SKM-1 treated with dmso at 0.1 percent for 144 hours (cell line): ENCODE measurements at regions not wholly inside any gene's neighbourhood (a gene's known extent, or its start where the extent isn't known, plus 50 kb on each side); places are given as distances from the start of the nearest gene placed in this dataset.

Experiments
- DNase-seq: peaks from one replicate; lab custom pipeline; 2025; ENCODE audit not compliant: unreplicated experiment; lab: John Stamatoyannopoulos, UW

DNA sequence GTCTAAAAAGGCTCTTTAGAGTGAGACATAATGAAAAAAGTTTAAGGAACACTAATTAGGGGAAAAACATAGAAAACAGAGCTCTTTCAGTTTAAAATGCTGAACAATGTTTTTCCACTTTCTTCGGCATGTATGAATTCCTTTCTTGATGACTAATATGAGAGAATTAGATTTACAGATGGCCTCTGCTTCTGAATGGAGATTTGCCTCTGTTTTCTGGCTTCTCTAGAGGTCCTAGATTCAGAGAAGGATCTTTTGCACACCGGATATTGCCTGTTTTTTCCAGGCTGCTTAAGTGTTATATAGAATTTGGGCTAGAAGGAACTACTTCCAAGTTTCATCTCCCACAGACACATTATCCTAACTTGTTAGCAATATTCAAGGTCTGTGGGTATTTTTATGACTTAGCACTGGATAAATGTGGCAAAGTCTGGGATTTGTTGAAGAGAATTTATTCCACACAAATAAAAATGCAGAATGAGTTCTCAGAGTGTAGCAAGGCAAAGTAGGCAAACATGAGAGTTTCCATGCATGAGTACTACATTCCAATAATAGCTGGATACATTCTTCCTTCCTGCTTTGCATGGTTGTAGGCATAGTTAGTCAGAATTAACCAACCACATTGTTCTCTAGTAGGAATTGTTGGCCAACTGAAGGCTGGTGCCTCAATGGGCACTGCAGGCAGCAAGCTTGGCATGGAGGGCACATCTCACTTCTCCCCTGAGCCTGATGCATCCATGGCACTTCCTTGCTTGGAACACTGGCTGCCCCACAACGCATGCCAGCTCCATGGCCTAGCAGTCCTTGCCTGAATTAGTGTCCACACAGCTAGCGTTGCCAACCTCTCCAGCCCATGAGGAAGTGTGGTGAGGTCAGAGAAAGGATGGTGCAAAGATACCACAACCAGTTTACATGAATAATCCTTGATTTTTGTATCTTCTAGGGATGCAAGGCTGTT, 224.2 kb downstream of the CLIC5 start:
- DNase-seq, result no peak

DNA sequence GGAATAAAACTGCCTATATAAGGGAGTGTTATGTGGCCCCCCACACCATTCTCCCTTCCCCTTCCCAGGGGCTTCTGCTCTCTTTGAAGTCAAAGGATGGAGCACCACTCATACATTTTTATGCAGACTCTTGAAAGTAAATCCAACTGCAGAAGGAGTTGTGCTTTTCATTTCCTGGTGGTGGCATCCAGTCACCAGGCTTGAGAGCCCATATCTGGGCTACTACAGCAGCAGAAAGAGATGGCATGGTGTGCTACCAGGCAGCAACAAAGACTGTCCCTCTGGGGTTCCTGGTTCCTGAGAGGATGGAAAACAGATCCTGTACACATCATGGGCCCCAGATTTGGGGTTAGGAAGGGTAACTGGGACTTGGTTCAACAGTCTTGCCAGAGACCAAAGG, 226.4 kb downstream of the CLIC5 start:
- DNase-seq, result no peak

DNA sequence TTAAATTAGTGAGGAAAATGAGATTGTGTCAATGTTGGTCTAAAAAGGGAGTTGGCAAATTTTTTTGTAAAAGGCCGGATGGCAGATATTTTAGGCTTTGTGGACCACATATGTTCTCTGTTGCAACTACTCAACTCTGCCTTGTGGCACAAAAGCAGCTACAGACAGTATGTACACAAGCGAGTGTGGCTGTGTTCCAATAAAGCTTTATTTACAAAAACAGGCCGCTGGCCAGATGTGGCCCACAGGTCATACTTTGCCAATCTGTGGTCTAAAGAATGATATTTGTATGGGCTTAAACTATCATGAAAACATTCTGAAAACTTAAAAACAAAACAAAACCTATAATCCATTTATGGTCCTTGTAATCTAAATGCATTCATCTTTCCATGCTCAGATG, 228.3 kb downstream of the CLIC5 start:
- no peak for DNase-seq

DNA sequence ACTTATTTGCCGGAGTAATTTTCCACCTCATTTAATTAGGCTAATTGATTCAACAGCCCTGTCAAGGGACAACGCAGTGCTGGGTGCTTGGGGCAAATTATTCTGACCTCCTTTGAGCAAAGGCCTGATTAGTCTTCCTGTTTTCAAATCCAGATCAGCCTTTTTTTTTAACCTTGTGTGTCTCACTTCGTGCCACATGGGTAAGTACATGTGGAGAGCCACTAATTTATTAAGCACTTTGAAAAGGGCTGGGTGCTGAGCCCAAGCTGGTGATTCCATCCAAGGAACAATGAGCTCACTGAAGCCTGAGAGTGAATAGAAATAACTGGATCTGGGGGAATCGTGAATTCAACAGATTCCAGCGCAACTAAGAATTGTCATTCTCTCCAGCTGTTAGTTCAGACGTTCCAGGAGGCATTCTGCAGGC, 229.3 kb downstream of the CLIC5 start:
- DNase-seq, result no peak

DNA sequence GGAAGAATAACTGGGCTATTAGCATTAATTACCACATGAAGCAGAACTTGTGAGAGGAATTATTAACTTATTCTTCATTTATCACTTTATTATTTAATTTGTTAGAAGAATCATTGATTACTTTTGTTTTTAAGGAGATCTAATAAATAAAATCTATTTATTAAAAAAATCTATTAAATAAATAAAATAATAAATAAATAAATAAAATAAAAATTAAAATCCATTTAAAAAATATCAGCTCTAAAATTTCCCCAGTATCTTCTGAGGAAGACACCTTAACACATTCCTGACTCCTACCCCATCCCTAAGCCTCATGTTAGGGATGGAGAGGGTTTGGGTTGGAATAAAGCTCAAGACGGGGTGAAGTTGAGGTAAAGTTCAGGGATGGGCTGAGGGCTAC, 231.4 kb downstream of the CLIC5 start:
- no peak for DNase-seq

DNA sequence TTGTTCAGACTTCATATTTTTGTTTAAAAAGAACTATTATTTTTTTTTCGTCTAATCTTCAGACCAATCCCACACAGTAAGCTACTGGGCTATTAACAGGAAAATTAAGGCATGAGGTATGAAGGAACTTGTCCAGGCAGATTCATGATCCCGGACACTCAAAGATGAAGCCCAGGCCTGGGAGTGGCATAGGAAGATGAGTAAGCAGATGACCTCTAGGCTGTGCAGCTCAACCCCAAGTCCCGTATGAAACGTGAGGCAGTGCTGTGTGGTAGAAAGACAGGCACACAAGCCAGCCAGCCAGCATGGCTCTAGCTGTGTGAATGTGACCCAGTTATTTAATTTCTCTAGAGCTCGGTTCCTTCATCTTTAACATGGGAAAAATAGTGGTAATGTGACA, 231.9 kb downstream of the CLIC5 start:
- DNase-seq, result no peak

DNA sequence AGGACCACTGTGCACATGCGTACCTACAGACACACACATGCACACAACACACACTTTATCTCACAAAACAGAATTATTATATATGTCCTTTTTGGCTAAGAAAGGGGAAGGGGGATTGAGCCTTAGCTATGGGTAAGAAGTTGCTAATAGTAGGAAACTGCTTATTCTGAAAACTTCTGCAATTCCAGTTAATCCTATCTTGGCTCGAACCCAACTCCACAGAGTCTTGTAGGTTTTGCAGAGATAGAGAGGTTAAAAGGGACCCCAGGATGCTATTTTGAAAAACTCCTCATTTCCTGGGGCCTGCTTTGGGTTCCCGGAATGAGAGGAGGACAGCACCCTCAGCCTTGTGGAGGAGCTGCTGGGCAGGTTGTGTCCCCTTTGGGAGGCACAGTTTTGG, 233.8 kb downstream of the CLIC5 start:
- no peak for DNase-seq

DNA sequence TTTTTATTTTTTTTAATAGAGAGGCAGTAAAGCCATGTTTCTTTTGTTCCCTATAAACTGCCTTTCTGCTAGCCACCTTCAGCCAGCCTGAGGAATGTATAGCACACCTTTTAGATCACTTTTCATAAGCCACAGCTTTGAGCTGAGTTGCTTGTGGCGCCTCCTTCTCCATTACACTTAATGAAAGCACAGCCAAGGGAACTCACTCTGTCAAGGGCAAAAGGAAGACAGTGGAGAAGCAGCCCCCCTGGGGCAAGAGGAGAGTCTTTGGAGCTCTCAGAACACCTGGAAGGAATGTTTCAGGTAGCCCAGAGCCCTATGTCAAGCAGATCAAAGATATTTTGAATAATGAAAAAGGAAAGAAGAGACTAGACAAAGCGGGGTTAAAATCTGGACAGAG, 235.1 kb downstream of the CLIC5 start:
- no peak for DNase-seq

DNA sequence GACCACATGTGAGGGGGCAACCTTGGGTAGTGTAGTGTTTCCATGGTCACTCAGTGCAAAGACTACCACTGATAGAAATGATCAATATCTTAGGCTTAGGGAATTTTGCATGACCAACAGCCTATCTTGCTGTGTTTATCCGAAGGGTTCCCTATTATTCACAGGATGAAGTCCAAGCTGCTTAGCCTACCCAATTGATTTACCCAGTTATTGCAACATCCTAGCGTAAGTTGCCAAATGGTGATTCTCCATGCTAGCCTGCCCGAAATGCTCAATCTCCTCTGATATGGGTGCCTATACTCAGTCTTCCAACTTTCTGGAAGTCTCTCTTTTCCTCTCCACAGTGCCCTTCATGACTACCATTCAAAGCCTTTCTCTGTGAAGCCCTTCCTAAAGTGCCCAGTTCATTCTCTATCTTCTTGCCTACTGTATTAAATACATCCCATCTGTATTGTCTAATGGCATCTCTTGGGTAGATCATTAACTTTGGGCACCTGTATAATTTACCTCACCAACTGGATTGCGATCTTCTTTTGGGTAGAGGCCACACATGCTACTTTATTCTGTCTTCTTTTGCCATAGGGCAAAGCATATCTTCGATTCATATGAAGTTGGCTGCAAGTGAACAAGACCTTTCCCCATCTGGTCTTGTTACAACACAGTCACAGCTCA, 240.5 kb downstream of the CLIC5 start:
- no peak for DNase-seq

DNA sequence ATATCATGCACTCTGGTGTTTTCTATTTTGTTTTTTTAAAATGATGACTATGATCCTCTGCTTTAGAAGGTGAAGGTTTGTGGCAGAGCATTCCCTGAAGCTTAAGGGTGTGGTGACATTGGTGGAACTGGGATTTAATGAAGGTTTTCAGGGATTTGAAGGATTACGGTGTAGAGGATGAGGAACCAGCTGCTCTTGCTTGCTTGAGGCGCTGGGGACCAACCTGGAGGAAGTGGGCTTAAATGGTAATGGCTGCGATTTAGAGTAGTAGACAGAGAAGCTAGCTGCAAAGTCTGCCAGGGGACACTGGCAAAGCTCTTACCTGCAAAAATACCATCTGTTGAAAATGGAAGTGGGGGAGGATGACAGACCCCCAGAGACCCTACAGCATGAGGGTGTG, 241.8 kb downstream of the CLIC5 start:
- no peak for DNase-seq

DNA sequence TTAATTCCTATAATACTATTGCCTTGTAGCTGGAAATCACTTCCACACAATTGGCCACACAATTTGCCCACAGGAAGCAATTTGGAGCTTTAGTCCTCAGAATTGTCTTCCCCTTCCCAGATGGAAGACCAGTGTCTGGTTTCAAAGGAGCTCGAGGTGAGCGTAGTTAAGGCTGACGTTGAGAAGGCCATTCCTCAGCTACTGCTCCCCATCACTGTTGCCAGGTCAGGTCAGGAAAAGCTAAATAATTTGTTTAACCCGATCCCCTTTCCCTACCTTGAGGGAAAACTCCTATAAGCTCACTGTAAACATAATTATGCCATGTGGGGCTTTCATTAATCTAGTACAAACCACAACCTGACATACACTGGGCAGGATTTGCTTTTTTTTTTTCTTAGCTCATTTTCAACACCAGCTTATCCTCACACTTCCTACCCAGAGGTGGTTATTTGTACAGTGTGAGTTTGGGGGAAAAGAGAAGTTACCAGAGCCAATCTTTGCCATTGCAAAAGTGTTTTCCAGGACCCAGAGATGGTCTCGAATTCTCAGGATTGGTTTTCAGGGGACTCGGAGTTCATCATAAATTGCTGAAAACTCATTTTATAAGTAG, 242.7 kb downstream of the CLIC5 start:
- DNase-seq, result no peak

DNA sequence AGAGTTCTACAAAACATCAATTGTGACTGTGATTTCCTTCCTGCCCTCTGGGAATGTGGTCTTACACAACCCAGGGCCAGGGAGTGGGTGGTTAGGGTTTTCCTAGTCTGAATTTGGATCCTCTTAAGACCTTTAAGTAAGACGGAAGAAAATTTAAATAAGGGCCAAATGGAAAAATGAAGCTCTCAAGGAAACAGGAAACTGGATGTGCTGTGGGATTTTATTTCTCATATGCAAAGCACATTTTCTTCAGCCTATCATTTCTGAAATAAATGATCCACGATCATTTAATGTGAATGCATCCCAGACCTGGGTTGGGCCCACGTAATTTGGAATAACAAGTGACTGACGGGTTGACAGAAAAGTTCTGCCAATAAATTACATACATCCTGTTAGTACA, 243.6 kb downstream of the CLIC5 start:
- DNase-seq, result no peak

DNA sequence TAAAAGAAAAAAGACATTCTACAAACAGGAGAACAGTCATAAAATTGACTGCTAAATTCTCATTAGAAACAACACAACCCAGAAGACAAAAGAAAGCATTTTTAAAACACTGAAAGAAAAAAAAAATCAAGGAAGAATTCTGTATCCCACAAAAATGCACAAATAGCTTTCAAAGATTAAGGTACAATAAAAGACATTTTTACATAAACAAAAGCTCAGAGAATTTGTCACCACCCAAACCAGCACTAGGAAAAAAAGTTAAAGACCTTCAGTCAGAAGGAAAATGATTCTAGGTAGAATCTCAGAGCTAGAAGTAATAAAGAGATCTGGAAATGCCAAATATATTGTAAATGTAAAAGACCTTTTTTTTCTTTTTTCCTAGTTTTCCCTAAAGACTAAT, 252.4 kb downstream of the CLIC5 start:
- DNase-seq, result no peak

DNA sequence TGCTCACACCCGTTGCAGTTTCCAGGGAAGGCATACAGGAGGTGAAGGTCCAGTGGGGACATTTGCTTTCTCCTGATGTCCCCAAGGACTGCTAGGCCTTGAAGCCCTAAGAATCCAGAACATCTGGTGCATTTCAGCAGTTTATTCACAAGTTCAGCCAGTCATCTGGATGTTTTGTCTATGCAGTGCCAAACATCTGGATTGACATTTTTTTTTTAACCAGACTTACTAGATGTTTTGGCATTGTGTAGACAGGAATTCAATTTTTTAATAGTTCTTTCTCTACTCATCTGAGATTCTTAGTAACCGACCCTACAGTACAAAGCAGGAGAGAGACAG, 256.2 kb downstream of the CLIC5 start:
- DNase-seq, result no peak

DNA sequence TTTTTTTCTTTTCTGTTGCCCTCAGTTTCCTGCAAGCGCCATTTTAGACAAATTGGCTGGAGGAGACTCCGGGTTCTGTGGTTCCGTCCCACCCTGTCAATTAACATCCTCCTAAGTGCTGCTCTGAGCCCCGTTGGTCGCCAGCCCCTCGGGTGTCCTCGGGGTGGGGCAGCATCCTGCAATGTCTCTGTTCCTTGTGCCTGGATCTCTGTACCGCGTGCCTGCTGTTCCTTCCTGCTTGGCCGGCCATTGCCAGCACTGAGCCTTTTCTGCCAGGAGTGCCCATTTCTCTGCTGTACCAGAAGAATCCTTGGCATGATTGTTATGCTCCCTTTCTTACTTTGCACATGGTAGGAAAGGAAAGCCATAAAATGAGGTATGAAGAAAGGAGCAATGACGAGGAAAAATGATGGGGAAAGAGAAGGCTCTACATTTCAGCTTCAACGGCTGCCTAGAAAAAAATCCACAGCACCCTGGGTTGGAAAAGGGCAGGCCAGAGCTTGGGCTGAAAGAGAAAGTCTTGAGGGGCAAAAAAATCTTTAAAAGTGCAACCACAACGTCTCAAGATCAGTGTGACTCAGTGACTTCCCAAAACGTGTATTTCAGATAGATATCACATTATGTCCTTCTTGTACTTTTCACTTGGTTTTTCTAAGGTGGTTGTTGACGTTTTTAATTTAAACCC, 256.7 kb downstream of the CLIC5 start:
- DNase-seq, result no peak

DNA sequence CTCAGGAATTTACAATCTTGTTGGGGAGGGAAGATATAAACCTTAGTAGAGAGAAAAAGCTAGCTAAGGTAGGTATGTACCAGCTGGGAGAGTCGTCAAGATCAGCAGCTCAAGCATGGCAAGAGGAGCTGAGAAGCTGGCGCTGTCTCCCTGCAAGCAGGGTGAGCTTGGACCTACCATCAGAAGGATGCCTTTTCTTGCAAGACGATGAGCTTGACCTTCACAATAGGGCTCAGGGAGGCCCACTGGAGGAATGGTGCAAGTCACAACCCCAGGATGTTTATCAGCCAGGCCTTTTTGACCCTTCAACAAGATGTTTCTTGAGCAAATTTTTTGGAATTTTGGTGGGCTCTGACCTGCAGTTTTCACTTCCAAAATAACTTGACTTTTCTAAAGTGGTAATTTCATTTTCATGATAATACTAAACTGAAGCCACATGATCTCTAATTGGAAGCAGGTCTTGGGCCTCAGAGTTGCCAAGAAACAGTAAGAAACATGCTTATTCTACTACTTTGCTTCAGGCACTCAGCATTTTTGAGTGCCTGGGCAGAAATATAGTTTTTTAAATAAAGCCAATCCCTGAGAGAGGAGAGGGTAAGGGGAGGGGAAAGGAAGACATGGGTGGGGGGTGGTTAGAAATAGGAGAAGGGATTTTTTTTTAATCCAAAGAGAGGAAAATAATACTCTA, 258.1 kb downstream of the CLIC5 start:
- DNase-seq, result no peak

DNA sequence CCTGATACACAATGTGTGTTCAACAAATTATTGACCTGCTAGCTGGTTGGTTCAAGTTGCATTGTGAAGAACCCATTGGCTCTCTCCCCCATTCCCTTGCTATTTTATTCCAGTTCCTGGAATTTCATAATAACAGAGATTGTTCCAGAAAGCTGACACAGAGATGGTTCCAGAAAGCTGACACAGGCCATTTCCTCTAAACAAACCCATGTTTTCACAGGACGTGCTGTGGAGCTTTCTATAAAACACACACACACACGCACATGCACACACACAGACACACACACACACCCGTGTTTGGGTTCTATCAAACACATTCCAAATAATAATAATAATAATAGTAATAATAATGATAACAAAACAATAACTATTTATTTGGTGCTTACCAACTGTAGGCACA, 259.1 kb downstream of the CLIC5 start:
- DNase-seq, result no peak

DNA sequence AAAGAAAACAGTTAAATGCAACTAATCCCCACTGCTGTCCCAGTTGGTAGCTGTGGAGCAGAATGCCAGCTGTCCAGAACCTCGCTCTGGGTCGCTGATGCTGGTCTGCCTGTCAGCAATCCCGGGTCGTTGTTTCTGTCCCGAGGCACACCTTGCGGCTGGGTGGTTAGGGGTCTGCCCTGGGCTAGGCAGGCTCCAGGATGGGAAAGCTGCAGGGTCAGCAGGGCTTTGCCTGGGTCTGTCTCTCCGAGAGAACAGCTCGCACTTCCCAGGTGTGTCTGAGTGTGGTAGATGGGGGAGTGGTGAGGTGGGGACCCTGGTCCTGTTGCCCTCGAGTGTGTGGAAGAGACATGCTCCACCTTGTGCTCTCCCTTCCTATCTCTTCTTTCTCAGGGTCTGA, 261.2 kb downstream of the CLIC5 start:
- DNase-seq, result no peak

DNA sequence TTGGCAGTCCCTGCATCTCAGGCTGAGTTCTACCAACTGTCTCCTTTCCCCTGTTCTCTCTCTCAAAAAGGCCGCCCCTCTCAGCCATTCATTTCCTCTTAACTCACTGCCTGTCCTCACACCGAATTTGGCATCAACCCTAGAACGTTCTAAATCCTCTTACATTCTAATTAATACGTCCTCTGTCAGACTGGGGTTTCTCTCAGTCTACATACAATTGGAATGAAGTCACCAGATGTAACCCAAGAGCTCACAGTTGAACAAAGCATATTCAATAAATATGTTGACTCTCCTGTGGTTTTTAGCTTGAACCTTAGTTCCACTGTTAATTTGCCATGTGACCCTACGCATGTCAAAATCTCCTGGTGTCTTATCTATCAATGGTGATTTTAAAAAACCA, 269.6 kb downstream of the CLIC5 start:
- no peak for DNase-seq

DNA sequence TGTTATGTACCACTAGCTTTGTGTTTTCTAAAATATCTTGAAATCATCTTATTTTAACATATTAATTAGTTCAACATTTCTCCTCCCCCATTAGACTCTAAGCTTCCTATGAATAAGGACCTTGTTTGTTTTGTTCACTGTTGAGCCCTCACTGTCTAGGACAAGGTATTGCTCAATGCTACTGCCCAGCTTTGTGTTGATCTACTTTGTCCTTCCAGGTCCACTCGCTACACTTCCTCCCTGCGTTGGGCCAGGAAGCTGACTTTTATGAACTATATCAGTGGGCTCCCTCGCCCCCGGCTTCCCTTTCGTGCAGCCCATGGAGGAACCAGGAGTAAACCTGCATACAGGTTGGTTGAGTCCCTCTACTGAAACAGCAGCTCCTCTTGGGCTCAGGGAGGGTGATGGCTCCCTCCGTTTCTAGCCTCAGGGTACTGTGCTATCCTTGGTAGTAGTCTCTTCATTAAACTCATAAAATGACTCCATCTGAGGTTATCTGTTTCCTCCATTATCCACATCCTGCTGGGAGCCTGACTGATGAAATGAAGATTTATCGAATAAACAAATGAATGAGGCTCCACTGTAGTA, 272.5 kb downstream of the CLIC5 start:
- no peak for DNase-seq

DNA sequence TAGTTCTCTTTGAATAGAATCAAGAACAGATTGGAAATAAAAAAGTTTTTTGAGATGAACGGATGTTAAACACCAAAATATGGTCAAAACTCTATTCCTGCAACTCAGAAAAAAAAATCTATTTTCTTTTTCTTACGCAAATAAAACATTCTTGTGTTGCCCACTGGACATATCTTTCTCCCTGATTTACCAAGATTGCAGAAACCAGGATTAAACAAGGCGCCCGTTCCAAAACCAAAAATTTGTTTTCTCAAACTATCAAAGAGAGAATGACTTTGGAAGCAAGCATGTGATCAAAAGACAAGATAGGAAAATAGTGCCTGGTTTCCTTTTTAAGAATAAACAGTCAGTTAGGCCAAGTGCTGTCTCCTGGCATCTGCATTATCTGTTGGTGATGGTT, 273.1 kb downstream of the CLIC5 start:
- DNase-seq, result no peak
